ENCODE measurements at regions not wholly inside any gene's neighbourhood (a gene's known extent, or its start where the extent isn't known, plus 50 kb on each side); places are given as distances from the start of the nearest gene placed in this dataset.

DNA sequence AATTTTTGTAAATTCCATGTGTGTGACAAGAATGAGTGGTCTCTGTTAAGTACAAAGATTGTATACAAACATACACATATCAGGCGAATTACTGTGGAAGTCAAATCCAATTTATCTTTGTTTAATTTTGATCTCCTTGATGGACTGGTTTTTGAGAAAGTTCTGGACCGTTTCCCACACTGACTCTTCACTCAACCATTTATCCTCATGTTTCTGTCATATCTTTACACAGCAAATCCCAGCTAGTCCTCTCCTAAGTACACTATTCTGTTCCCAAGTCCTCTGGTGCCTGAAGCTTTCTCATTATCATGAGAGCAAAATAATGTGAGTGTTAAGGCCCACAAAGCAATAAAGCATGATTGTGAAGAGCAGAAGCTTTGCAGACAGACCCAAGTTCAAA, 189.9 kb downstream of the WNT5A start:
- TF ChIP-seq CTCF (IDR thresholded peaks at IDR 0.05; ENCODE audit: extremely low read depth, missing control alignments): no peak
- no peak for DNase-seq (ENCODE audit: low spot score)

DNA sequence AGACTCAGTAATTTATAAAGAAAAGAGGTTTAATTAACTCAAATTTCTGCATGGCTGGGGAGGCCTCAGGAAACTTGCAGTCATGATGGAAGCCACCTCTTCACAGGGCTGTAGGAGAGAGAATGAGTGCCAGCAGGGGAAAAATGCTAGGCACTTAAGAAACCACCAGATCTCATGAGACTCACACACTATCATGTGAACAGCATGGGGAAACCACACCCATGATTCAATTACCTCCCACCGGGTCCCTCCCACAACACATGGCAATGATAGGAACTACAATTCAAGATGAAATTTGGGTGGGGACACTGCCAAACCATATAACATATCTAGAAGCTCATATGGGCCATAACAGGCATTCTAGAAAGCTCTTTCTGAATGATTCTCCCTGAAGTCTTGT, 190.3 kb downstream of the WNT5A start:
- DNase-seq (ENCODE audit: low spot score): no peak
- no peak for TF ChIP-seq CTCF (IDR thresholded peaks at IDR 0.05; ENCODE audit: extremely low read depth, missing control alignments)

GRCh38 chr3:55296030-55296429, 191.1 kb downstream of the WNT5A start:
- no peak for DNase-seq (ENCODE audit: low spot score)

DNA sequence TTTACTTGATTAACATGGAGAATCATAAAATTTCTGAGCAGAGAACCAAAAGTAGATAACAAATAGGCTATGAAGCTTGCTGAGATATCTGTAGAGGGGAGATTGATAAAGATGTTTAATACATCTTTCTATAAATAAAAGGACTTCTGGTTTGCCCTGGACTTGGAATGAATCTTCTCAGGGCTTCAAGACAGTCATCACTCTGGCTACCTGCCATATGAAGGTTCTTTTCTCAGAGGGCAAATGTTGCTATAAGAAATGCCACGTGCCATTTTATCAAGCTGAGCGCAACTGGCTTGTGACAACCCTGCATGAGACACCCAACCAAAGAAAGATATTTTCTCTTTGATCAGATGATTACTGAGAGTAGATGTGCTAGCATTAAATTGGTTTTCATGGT, 192.5 kb downstream of the WNT5A start:
- TF ChIP-seq CTCF (IDR thresholded peaks at IDR 0.05; ENCODE audit: extremely low read depth, missing control alignments): no peak
- DNase-seq (ENCODE audit: low spot score): no peak

More at GRCh38 chr3:55296030-55296429, 191.1 kb downstream of the WNT5A start:
- no peak for TF ChIP-seq CTCF (IDR thresholded peaks at IDR 0.05; ENCODE audit: extremely low read depth, missing control alignments)

DNA sequence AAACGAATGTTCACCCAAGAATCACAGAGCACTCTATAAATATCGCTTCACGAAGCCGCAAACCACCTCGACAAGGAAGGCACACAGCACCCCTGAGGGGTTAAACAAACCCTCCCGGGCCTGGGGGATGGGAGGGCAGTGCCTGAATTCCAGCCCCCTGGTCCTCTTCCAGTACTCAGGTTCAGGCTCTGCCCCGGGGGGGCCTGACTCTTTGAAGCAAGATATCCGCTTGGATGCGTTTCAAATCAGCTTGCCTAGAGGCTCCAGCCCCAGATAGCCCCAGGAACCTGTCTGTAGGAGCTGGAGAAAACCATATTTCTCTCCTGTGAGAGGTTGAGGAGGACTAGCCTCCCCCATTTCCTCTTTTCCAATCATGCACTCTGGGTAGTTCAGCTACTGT, 194.7 kb downstream of the WNT5A start:
- TF ChIP-seq CTCF (IDR thresholded peaks at IDR 0.05; ENCODE audit: extremely low read depth, missing control alignments): no peak
- no peak for DNase-seq (ENCODE audit: low spot score)

DNA sequence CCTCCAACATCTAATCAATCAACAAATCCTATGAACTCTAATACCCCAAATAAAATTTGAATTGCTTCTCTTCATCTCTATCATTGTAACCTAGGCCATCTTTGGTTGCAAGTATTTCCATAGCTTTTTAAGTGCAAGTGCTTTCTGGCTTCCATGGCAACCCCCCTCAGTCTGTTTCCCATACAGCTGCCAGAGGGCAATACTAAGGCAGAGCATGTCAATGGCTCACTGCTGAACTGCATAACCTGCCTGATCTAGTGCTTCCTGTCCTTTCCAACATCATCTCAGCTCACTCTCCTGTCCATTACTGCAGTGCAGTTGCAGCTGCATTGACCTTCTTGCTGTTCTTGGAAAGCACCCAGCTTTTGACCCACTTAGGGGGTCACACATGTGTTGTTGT, 198.4 kb downstream of the WNT5A start:
- DNase-seq (ENCODE audit: low spot score): no peak
- TF ChIP-seq CTCF (IDR thresholded peaks at IDR 0.05; ENCODE audit: extremely low read depth, missing control alignments): no peak

DNA sequence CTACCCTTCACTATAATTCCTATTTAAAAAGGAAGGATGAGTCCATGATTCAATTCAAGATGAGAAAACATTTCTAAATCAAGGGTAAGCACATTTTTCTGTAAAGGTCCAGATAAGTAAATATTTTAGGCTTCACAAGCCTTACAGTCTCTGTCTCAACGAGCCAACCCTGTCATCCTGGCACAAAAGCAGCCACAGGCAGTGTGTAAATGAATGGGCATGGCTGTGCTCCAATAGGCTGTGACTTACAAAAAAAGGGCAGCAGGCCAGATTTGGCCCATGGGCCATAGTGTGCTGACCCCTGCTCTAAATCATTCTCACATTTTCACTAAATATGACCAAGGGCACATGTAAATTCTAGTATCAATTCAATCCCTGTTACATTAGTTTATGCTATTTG, 200.4 kb downstream of the WNT5A start:
- DNase-seq (ENCODE audit: low spot score): no peak
- no peak for TF ChIP-seq CTCF (IDR thresholded peaks at IDR 0.05; ENCODE audit: extremely low read depth, missing control alignments)

Data from GM20000 (cell line).